SK-N-SH (cell line): ENCODE measurements at regions not wholly inside any gene's neighbourhood (a gene's known extent, or its start where the extent isn't known, plus 50 kb on each side); places are given as distances from the start of the nearest gene placed in this dataset.

Experiments used
- CTCF ChIP-seq: fragments of 200-600 bp; sonication (generic); IDR thresholded peaks from 2 replicates; pipeline ENCODE4 v1.6.1; 2017; ENCODE audit warnings: antibody characterized with exemption, mild to moderate bottlenecking, moderate library complexity
- EP300 ChIP-seq, 2 experiments: IDR thresholded peaks; 2 replicates each; pipeline versions ENCODE4 v1.4.0 to v1.6.1; 2012; ENCODE audit warnings: borderline replicate concordance in 1 of 2, low read depth in 1 of 2, low read length in 1 of 2
- EZH2phosphoT487 ChIP-seq: fragments of 200-600 bp; sonication (generic); IDR thresholded peaks from 2 replicates; pipeline ENCODE4 v1.6.1; 2017; ENCODE audit warnings: low read depth, mixed run types, mild to moderate bottlenecking, antibody characterized with exemption, moderate library complexity, borderline replicate concordance
- FOSL2 ChIP-seq: IDR thresholded peaks from 2 replicates; pipeline ENCODE4 v1.4.0; 2012; ENCODE audit warnings: low read depth, mild to moderate bottlenecking, moderate library complexity, borderline replicate concordance
- FOXJ3 ChIP-seq: sonication (generic); formaldehyde crosslinking; IDR thresholded peaks from 2 replicates; pipeline ENCODE4 v1.5.1; 2020; ENCODE audit warnings: mild to moderate bottlenecking, missing genetic modification reagents
- FOXM1 ChIP-seq: IDR thresholded peaks from 2 replicates; pipeline ENCODE4 v1.4.0; 2012; ENCODE audit warnings: low read depth, mild to moderate bottlenecking
- NFIC ChIP-seq: IDR thresholded peaks from 2 replicates; pipeline ENCODE4 v1.4.0; 2012; ENCODE audit warnings: borderline replicate concordance
- NRF1 ChIP-seq: IDR thresholded peaks from 2 replicates; pipeline ENCODE4 v1.6.1; 2012; ENCODE audit warnings: low read depth, mild to moderate bottlenecking, low read length
- POLR2AphosphoS5 ChIP-seq: IDR thresholded peaks from 2 replicates; pipeline ENCODE4 v1.6.1; 2012; ENCODE audit warnings: low read depth, low read length
- RAD21 ChIP-seq: IDR thresholded peaks from 2 replicates; pipeline ENCODE4 v1.6.1; 2012; ENCODE audit warnings: mild to moderate bottlenecking, low read length
- SIN3A ChIP-seq: IDR thresholded peaks from 2 replicates; pipeline ENCODE4 v1.6.1; 2012; ENCODE audit warnings: low read depth, mild to moderate bottlenecking, low read length, moderate library complexity, borderline replicate concordance
- TCF12 ChIP-seq: IDR thresholded peaks from 2 replicates; pipeline ENCODE4 v1.4.0; 2012
- TF ChIP-seq, protein P1 (sequence below): IDR thresholded peaks from 2 replicates; pipeline ENCODE4 v1.4.0; 2012; ENCODE audit warnings: low read depth

GRCh38 chr13:83153848-83154247 lies 728.4 kb downstream of the SLITRK1 start:
- TF ChIP-seq FOXM1 = no peak
- TF ChIP-seq CTCF = no peak
- TF ChIP-seq SIN3A = no peak
- no peak for TF ChIP-seq EZH2phosphoT487
- no peak for TF ChIP-seq NRF1
- no peak for TF ChIP-seq FOSL2
- no peak for TF ChIP-seq POLR2AphosphoS5
- TF ChIP-seq, protein P1, sequence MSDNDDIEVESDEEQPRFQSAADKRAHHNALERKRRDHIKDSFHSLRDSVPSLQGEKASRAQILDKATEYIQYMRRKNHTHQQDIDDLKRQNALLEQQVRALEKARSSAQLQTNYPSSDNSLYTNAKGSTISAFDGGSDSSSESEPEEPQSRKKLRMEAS = no peak
- TF ChIP-seq TCF12 = no peak
- TF ChIP-seq NFIC = no peak
- no peak for TF ChIP-seq EP300 (IDR thresholded peaks at IDR 0.05; ENCODE audit: borderline replicate concordance in 1 of 2, low read depth in 1 of 2, low read length in 1 of 2)
- TF ChIP-seq RAD21 = no peak
- TF ChIP-seq FOXJ3 = no peak
